SHP77 treated with DMSO at 0.1 percent for 48 hours (cell line): ENCODE measurements at regions not wholly inside any gene's neighbourhood (a gene's known extent, or its start where the extent isn't known, plus 50 kb on each side); places are given as distances from the start of the nearest gene placed in this dataset.
"Not testable (repeated sequence)": the region's sequence is repeated elsewhere in the genome, so short reads cannot be mapped to it uniquely, and the experiment has no call there.

Experiments
- DNase-seq: peaks from one replicate; lab custom pipeline; 2025; lab: John Stamatoyannopoulos, UW

DNA sequence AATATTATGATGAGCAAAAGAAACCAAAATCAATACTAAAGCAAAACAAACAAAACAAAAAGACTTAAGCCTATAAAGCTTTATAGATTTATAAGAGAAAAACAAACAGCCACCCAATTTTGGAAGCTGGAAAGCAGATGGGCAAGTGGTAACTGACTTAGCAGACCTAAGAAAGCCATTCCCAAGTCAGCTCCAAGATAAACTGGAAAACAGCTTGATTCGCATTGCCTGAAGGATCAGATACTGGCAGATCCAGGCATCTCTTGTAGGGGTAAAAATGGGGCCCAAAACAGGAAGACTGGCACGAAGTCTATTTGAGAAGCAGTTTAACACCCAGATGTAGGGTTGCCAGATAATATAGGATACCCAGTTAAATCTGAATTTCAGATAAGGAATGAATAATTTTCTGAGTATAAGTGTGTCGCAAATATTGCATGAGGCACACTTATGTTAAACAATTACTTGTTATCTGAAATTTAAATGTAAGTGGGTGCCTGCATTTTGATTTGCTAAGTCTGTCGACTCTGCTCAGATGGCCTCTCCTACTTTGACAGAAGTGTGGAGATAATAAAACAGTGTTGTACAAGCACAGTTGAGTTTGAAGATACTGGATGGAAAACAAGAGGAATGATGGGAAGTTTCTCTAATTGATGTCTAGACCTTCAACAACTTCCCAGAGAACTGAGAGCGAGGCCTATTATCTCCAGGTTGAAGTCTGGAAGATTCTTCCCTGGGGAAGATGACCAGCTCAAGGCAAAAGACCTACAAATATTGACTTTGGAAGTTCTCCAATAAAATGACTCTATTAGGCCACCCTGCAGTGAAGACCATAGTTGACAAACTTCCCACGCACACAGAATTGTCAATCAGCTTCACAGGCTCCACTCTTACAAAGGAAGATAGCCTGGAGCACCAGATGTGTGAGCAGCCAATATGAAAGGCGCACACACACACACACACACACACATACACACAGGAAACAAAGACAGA, 113.4 kb downstream of the FAM50B start:
- no peak for DNase-seq

DNA sequence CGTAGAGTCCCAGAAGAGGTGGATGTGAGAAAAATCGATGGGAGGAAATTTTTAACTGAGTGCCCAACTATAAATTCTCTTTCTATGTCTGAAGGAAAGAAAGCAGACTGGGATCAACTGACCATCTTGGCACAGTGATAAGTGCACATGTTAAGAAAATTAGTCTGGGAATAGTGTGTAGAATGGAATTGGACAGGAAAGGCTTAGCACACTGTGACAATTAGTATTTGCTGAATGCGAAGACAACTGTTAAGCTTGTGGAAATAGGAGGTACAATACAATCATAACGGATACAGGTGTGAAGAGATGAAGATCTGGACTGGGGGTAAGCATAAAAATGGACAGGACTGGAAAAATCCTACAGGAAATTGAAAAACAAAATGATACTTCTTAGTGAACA, 114.3 kb downstream of the FAM50B start:
- no peak for DNase-seq

DNA sequence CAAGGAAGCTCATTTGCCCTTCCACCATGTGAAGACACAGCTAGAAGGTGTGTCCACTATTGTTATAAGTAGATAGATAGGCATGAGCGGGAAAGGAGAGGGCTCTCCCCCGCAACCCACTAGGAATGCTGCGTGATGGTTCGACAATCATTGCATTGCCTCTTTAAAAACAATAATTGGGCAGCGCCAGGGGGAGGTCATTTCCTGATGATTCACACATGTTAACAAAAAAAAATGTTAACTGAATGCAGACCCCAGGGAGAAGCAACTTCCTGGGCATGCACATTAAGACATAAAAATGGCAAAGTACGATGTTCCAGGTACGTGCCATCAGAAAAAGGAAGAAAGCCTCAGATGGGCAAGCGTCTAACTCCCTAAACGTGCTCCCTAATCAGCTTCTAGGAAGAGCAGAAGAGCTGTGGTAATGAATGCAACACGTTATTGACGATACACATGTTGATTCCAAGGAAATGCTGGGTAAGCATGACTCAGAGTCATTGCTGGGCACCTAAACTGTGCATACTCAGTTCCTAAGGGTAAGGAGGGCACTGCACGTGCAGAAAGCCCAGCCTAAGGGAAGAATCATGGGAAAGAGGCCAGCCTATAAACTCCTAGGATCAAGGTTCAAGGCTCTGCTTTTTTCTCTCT, 113.7 kb downstream of the FAM217A start:
- no peak for DNase-seq

DNA sequence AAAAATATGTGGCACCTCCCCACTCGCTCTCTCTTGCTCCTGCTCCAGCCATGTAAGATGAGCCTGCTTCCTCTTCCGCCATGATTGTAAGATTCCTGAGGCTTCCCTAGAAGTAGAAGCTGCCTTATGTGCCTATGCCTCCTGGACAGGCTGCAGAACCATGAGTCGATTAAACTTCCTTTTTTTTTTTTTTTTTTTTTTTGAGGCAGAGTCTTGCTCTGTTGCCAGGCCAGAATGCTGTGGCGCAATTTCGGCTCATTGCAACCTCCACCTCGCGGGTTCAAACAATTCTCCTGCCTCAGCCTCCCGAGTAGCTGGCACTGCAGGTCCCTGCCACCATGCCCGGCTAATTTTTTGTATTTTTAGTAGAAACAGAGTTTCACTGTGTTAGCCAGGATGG, 112.5 kb downstream of the FAM217A start:
- DNase-seq: no peak

DNA sequence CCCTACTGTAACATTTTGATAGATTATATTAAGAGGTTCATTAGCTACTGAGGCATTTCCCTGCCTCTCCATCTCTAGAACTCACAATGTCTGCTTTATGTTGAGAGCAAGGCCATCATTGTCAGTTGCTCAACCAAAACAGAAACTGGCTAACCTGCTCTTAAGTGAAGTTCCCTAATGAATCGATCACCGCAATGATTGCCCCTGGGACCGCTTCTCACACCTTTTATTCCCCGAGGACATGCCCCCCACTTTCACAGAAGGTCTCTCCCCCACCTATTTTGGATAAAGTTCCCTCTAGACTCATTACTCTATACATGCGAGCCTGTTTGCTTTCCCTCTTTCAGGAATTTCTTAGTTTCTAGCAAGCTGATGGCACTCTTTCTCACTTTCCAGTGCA, 108.8 kb downstream of the FAM217A start:
- DNase-seq: no peak

DNA sequence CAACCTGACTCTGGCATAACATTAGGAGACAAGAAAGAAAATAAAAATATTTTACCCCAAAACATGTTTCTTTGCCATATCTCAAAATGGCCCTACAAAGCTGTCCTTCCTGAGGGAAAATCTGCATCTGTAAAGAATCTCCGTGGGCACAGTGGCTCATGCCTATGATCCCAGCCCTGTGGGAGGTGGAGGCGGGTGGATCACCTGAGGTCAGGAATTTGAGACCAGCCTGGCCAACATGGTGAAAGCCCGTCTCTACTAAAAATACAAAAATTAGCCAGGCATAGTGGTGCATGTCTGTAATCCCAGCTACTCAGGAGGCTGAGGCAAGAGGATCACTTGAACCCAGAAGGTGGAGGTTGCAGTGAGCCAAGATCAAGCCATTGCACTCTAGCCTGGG, 105.8 kb downstream of the FAM217A start:
- not testable (repeated sequence) for DNase-seq

DNA sequence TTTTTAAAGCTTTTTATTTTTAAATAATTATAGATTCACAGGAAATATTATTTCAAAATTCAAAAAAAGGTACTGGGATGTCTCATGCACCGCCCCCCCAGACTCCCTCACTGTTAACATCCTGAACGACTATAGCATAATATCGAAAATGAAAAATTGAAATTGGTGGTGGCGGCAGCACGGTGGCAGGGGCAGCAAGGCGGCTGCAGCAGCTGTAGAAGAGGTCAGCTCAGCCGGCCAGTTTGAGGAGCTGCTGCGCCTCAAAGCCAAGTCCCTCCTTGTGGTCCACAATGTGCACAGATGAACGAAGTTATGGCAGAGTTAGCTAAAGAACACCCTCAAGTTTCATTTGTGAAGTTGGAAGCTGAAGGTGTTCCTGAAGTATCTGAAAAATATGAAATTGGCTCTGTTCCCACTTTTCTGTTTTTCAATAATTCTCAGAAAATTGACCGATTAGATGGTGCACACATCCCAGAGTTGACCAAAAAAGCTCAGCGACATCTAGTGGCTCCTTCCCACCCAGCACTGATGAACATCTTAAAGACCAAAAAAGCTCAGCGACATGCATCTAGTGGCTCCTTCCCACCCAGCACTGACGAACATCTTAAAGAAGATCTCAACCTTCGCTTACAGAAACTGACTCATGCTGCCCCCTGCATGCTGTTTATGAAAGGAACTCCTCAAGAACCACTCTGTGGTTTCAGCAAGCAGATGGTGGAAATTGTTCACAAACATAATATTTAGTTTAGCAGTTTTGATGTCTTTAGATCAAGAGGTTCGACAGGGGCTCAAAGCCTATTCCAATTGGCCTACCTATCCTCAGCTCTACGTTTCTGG, 100.8 kb downstream of the FAM217A start:
- DNase-seq: no peak

DNA sequence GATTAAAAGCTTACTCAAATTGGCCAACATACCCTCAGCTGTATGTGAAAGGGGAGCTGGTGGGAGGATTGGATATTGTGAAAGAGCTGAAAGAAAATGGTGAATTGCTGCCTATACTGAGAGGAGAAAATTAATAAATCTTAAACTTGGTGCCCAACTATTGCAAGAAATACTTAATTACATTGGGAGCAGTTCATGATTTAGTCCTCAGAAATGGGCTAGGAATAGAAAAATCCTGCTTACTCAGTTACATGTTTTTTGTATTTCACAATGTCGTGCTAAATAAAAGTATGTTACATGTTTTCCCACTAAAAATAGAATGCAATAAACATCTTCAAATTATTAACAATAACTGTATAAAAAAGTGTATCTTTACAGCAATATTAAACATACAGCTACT, 100.0 kb downstream of the FAM217A start:
- not testable (repeated sequence) for DNase-seq

DNA sequence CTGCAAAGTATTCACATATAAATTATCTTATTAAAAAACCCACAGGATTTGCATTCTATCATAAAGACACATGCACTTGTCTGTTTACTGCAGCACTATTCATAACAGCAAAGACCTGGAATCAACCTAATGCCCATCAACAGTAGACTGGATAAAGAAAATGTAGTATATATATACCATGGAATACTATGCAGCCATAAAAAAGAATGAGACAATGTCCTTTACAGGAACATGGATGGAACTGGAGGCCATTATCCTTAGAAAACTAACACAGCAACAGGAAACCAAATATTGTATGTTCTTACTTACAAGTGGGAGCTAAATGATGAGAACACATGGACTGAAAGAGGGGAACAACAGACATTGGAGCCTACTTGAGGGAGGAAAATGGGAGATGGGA, 97.0 kb downstream of the FAM217A start:
- DNase-seq: no peak

DNA sequence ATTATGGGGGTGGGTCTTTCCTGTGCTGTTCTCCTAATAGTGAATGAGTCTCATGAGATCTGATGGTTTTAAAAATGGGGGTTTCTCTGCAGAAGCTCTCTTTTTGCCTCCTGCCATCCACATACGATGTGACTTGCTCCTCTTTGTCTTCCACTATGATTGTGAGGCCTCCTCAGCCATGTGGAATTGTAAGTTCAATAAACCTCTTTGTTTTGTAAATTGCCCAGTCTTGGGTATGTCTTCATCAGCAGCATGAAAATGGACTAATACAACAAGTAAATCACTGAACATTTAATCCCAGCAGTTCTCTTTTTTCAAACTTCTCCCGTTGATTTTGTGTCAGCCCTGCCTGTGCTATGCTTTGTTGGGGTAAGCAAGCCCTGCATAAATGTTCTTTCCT, 95.2 kb downstream of the FAM217A start:
- DNase-seq: no peak

DNA sequence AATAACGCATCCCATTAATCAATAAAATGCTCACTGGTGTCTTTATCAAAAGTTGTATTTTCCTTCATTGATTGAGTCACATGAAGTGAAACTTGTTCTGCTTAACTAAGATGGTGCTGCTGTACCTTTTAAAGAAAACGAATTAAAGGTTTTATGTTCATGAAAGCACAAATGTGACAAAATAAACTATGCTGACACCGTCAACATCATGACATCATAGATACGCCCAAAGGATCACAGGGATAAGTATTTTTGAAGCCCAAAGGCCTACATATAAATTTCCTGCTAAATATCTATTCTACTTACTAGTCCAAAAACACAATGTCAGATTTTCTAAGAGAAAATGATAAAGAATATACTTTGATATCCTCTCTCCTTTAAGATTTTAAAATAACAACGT, 94.4 kb downstream of the FAM217A start:
- no peak for DNase-seq

DNA sequence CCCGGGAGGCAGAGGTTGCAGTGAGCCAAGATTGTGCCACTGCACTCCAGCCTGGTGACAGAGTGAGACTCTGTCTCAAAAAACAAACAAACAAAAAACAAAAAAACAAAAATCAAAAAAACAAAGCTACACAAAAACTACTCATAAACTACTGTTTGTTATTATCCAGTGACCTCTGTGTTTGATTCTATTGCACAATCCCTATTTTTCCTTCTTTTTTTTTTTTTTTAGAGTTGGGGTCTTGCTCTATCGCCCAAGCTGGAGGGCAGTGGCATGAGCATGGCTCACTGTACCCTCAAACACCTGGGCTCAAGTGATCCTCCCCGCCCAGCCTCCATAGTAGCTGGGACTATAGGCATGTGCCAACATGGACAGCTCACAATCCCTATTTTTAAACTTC, 92.7 kb downstream of the FAM217A start:
- no peak for DNase-seq

DNA sequence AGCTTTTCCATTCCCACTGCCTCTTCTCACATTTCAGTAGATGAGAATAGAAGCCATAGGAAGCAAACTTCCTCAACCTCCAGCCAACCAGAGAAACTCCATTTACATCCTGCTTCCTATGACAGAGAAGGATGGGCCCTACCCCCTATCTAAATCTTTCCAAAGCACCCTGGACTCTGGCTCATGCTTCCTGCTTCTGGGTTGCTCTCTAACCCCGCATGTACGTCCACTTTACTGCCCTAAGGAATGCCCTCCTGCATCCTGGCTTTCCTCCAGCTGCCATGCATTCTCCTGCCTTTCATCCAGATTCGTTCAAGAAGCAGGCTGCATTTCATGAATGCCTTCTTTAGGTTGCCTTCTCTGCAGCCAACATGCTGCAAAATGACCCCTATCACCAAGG, 91.9 kb downstream of the FAM217A start:
- no peak for DNase-seq

DNA sequence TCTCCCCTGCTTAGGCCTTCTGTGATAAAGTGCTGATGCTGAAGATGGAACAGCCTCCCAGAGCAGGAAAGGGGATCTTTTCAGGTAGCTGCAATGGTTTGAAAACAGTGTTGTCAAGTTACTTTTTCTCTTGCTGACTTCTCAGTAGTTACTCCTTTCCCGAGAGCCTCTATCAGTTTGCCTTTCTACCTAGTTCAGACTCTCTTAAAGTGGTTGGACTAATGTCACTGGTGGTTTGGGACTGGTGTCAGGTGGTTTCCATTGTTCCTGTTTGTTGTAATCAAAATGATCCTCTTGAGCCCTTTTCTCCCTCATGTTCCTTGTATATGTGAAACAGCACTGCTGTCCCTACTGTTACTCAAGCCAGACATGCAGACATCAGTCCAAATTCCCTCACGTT, 91.4 kb downstream of the FAM217A start:
- no peak for DNase-seq

DNA sequence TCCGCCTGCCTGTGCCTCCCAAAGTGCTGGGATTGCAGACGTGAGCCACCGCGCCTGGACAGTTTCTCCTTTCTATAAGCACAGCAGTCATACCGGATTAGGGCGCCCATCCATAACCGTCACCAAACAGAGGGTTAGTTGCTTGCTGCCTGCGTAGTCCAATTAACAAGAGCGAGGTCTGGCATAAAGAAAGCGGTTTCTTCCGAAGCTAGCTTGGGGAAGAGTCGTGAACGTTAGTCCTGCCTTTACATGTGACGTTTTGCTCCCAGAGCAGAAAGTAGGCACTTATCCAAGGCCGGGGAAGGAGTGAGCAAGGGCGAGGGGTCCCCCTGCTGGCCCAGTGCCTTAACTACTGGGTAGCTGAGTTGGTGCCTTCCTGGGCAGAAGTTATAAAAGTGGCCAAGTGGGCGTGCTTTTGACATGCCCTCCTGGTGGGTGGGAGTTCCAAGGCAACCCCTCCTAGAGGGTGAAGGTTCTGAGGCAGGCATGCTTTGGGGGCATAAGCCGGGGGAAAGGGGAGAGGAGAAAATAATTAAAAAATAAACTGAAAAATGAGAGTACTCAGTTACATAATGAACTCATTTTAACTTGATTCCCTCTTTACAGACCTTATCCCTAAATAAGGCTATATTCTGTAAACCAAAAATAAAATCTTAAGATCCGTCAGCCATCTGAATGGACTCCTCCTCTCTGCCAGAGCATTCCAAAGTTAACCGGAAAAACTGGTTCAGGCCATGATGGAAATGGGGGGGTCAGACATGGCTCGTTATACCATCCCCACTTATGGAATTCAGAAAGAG, 88.0 kb downstream of the FAM217A start:
- no peak for DNase-seq

DNA sequence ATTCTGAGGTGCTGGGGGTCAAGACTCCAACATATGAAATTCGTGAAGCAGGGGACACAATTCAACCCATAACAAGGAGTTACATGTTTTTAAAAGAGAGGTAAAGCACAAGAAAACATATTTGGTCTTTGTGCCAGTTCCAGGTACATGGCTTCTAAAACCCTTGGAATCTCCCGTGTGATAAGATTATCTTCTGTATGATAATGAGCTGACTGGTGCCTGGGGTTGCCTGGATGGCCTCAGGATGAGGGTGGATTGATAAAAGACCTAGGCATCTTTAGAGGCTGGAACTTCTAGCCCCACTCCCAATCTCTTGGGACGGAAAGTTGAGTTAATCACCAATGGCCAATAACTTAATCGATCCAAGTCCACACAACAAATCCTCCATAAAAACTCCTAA, 87.0 kb downstream of the FAM217A start:
- no peak for DNase-seq

DNA sequence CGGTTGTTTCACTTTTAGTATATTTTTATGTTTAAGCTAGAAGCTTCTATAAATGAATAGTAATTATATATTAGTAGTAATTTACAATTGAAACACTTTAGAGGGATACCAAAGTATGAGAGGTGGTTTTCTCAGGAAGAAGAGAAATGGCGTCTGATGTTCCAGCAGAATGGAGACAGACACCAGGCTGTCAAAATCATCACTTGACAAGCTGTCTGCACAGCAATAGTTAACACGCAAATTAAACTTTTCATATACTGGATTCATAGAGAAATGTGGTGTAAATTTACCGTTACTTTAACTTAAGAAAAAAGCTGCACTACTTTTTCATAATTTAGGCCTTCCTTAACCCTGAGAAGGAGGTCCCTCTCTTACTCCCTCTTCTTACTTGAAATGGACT, 82.6 kb downstream of the FAM217A start:
- no peak for DNase-seq

DNA sequence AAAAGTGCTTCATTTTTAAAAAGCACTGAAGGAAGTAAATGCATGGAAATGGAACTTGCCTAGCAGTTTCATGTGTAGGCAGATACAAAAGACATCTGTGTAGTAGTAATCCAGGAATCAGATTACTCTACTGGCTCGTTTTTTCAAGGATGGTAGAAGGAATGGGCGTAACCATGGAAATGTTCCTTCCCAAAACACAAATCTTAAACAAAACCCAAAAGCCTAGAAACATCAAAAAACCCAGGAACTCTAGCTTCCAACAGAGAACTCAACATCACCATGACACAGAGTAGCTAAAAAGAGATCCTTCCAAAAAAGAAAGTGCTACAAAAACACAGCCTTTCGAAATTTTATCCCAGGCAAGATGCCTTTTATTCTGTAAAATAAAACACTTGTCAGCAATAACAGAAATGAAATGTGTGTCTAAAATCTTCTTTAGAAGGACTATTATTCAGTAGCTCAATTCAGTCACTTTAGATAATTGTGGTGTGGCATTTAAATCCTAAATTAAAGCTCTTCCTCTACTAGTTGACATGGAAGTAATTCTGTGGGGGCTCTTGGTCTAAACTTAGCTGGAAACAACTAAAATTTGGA, 81.7 kb downstream of the FAM217A start:
- no peak for DNase-seq

DNA sequence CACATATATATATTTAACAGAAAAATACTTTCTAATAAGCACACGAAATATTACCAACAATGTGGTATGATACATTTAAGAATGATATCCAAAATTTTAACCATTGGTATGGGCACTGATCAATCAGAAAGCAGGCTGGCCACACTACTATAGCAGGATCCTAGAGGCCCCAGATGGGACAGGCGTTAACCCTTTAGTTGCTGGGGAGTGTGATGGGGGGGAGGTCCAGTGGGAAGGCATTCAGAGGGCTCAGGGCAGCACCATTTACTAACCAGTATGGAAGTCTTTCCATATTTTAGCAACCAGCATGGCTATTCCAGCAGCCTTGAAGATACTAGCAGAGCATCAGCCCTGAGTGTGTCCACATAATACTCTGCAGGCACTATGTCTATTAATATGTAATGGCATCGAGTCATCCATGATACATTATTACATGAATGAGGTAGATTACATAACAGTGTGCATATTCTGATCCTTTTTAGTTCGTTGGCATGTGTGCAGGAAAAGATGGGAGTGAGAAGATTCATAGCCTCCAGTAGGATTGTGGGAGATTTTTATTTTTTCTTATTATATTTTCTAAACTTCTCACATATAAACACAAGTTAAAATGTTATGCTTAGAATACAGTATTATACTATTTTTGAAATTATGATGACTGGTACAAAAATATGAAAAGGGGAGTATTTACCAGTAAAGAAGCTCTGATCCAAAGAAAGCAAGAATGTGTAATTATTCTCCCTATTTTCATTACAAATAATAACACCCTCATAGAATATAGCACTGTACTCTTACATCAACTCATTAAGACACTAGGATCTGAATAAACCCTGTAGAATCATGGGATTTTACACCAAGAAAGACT, 78.9 kb downstream of the FAM217A start:
- no peak for DNase-seq

DNA sequence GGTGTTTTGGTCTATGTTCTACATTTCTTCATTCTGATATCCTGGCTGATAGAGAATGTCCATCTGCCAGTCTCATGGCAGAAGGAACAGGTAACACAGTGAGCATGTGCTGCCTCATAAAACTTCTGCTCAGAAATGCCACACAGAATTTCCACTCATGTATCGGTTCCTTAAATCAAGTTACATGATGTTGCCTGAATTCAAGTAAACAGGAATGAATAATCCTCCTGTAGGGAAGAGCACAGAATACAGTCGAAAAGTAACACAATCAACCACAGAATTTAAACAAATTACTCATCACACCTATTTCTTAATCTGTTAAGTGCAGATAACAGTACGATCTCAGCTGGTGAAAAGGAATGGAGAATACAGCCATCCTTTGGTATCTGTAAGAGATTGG, 74.7 kb downstream of the FAM217A start:
- DNase-seq: no peak
